K562 (cell line): ENCODE measurements at regions not wholly inside any gene's neighbourhood (a gene's known extent, or its start where the extent isn't known, plus 50 kb on each side); places are given as distances from the start of the nearest gene placed in this dataset.

Experiments
- BACH1 ChIP-seq: fragments of 200-800 bp; sonication (Bioruptor generic); IDR thresholded peaks from 2 replicates; pipeline ENCODE4 v1.6.1; 2016; ENCODE audit warnings: missing genetic modification characterization, missing compliant biosample characterization
- BRD9 ChIP-seq: fragments of 450-650 bp; IDR thresholded peaks from 2 replicates; pipeline ENCODE4 v1.6.1; 2018; ENCODE audit warnings: low read depth; ENCODE audit not compliant: partially characterized antibody
- ESRRA ChIP-seq: fragments of 450-650 bp; IDR thresholded peaks from 2 replicates; pipeline ENCODE4 v1.6.1; 2014; ENCODE audit warnings: low read depth, mild to moderate bottlenecking, moderate library complexity, borderline replicate concordance
- ETS2 ChIP-seq: IDR thresholded peaks from 2 replicates; pipeline ENCODE4 v1.6.1; 2016; ENCODE audit warnings: borderline replicate concordance, missing genetic modification characterization, mild to moderate bottlenecking, moderate library complexity, missing compliant biosample characterization; ENCODE audit not compliant: poor library complexity, severe bottlenecking
- HOXB6 ChIP-seq: fragments of 250-450 bp; sonication (Bioruptor Pico); IDR thresholded peaks from 2 replicates; pipeline ENCODE4 v1.5.1; 2022; ENCODE audit warnings: mild to moderate bottlenecking, borderline replicate concordance
- JUND ChIP-seq, 2 experiments: IDR thresholded peaks; 2 replicates in 1 of 2; 3 replicates in 1 of 2; pipeline ENCODE4 v1.6.1; 2011; ENCODE audit warnings: borderline replicate concordance in 2 of 2, low read depth in 2 of 2, low read length in 2 of 2, improper control_type of control experiment in 1 of 2, missing biosample characterization in 1 of 2, missing genetic modification characterization in 1 of 2, missing genetic modification reagents in 1 of 2
- KLF1 ChIP-seq: fragments of 450-650 bp; IDR thresholded peaks from 2 replicates; pipeline ENCODE4 v1.6.1; 2016; ENCODE audit warnings: missing genetic modification characterization, missing compliant biosample characterization
- KLF6 ChIP-seq: fragments of 250-450 bp; sonication (Bioruptor Pico); IDR thresholded peaks from 2 replicates; pipeline ENCODE4 v1.4.0; 2020; ENCODE audit warnings: mild to moderate bottlenecking, moderate library complexity, borderline replicate concordance
- NEUROD1 ChIP-seq: fragments of 150-350 bp; IDR thresholded peaks from 2 replicates; pipeline ENCODE4 v1.6.1; 2014; ENCODE audit warnings: borderline replicate concordance, low read length, low read depth; ENCODE audit not compliant: partially characterized antibody
- POLR2AphosphoS5 ChIP-seq: IDR thresholded peaks from 2 replicates; pipeline ENCODE4 v1.6.1; 2011; ENCODE audit warnings: mild to moderate bottlenecking, low read depth, low read length, moderate library complexity; ENCODE audit not compliant: control insufficient read depth, insufficient read depth
- POU5F1 ChIP-seq: fragments of 150-350 bp; IDR thresholded peaks from 2 replicates; pipeline ENCODE4 v1.6.1; 2014; ENCODE audit warnings: borderline replicate concordance, low read length, low read depth, mild to moderate bottlenecking; ENCODE audit not compliant: partially characterized antibody
- SIN3B ChIP-seq: fragments of 450-650 bp; IDR thresholded peaks from 2 replicates; pipeline ENCODE4 v1.6.1; 2017; ENCODE audit warnings: low read depth, mild to moderate bottlenecking, moderate library complexity
- SRF ChIP-seq, 2 experiments: fragments of 250-450, 450-650 bp in 1 of 2; sonication (Bioruptor Pico) in 1 of 2; sonication (generic) in 1 of 2; formaldehyde crosslinking; IDR thresholded peaks; 2 replicates each; pipeline versions ENCODE4 v1.5.0 to v1.5.1; 2020 to 2022; ENCODE audit warnings: mild to moderate bottlenecking in 1 of 2, missing genetic modification reagents in 1 of 2
- SRSF1 ChIP-seq: fragments of 200-400 bp; formaldehyde crosslinking; IDR thresholded peaks from 2 replicates; pipeline ENCODE4 v1.6.1; 2017; ENCODE audit warnings: mild to moderate bottlenecking, low read depth, low read length, moderate library complexity
- VEZF1 ChIP-seq: fragments of 200-800 bp; sonication (Bioruptor generic); IDR thresholded peaks from 2 replicates; pipeline ENCODE4 v1.6.1; 2017; ENCODE audit warnings: missing genetic modification characterization, missing compliant biosample characterization
- ZBTB17 ChIP-seq: fragments of 450-650 bp; formaldehyde crosslinking; IDR thresholded peaks from 2 replicates; pipeline ENCODE4 v1.4.0; 2020; ENCODE audit warnings: mild to moderate bottlenecking
- ZNF277 ChIP-seq: fragments of 250-450 bp; sonication (Bioruptor Pico); IDR thresholded peaks from 2 replicates; pipeline ENCODE4 v1.8.0; 2022; ENCODE audit warnings: inconsistent platforms, mild to moderate bottlenecking, moderate library complexity, borderline replicate concordance
- ZNF449 ChIP-seq: fragments of 250-450 bp; sonication (Bioruptor Pico); IDR thresholded peaks from 2 replicates; pipeline ENCODE4 v1.8.0; 2022; ENCODE audit warnings: moderate library complexity, mild to moderate bottlenecking, inconsistent platforms
- ZNF695 ChIP-seq: fragments of 450-650 bp; formaldehyde crosslinking; IDR thresholded peaks from 2 replicates; pipeline ENCODE4 v1.4.0; 2020; ENCODE audit warnings: mild to moderate bottlenecking, moderate library complexity

- TF ChIP-seq ZNF695 (CRISPR knock-in tag) = no peak
- 0 out of 2 replicates have a peak, but pooled peaks have one; percentile 44 for TF ChIP-seq BACH1
- no peak for TF ChIP-seq SRF (CRISPR knock-in tag; IDR thresholded peaks at IDR 0.05)
- no peak for TF ChIP-seq SRSF1
- TF ChIP-seq BRD9 = no peak
- no peak for TF ChIP-seq POLR2AphosphoS5
- TF ChIP-seq ZNF449 (CRISPR knock-in tag) = no peak
- no peak for TF ChIP-seq KLF6 (CRISPR knock-in tag)
- no peak for TF ChIP-seq HOXB6
- TF ChIP-seq NEUROD1 = no peak
- TF ChIP-seq ZNF277 (CRISPR knock-in tag) = no peak
- no peak for TF ChIP-seq ESRRA
- no peak for TF ChIP-seq KLF1
- TF ChIP-seq ZBTB17 (CRISPR knock-in tag) = no peak
- TF ChIP-seq JUND (IDR thresholded peaks at IDR 0.05; ENCODE audit: borderline replicate concordance, low read depth, low read length) = no peak
- TF ChIP-seq JUND (tag; IDR thresholded peaks at IDR 0.05; ENCODE audit: borderline replicate concordance, low read depth, low read length) = no peak
- TF ChIP-seq SIN3B = no peak
- no peak for TF ChIP-seq VEZF1 (CRISPR knock-in tag)
- no peak for TF ChIP-seq POU5F1
- no peak for TF ChIP-seq ETS2 (tag)
Observed at GRCh38 chr15:96122077-96123027, 208.1 kb upstream of the NR2F2 start (continued).
